ENCODE measurements at regions not wholly inside any gene's neighbourhood (a gene's known extent, or its start where the extent isn't known, plus 50 kb on each side); places are given as distances from the start of the nearest gene placed in this dataset.
"Not testable (repeated sequence)": the region's sequence is repeated elsewhere in the genome, so short reads cannot be mapped to it uniquely, and the experiment has no call there.

GRCh38 chr9:135181841-135182240, 94.4 kb downstream of the OLFM1 start:
- not testable (repeated sequence) for TF ChIP-seq POLR2A, TAF1, POLR2AphosphoS5, POU2F2, SPI1 (IDR thresholded peaks at IDR 0.05; ENCODE audit: low read depth, low read length)
